ENCODE measurements at regions not wholly inside any gene's neighbourhood (a gene's known extent, or its start where the extent isn't known, plus 50 kb on each side); places are given as distances from the start of the nearest gene placed in this dataset.
"Not testable (repeated sequence)": the region's sequence is repeated elsewhere in the genome, so short reads cannot be mapped to it uniquely, and the experiment has no call there.

- no peak for DNase-seq (ENCODE audit: low spot score)
Observed at GRCh38 chr6:121691126-121691551, 255.7 kb downstream of the GJA1 start.

- no peak for DNase-seq (ENCODE audit: low spot score)
Observed at GRCh38 chr6:121694389-121694788, 258.9 kb downstream of the GJA1 start.

- DNase-seq (ENCODE audit: low spot score), result no peak
Observed at GRCh38 chr6:121694801-121695251, 259.4 kb downstream of the GJA1 start.

- DNase-seq (ENCODE audit: low spot score), result no peak
Observed at GRCh38 chr6:121695329-121695728, 259.9 kb downstream of the GJA1 start.

- DNase-seq (ENCODE audit: low spot score), result no peak
Observed at GRCh38 chr6:121697921-121698320, 262.5 kb downstream of the GJA1 start.

- no peak for DNase-seq (ENCODE audit: low spot score)
Observed at GRCh38 chr6:121698617-121699016, 263.2 kb downstream of the GJA1 start.

GRCh38 chr6:121703129-121703528 is 267.7 kb downstream of the GJA1 start:
- not testable (repeated sequence) for DNase-seq (ENCODE audit: low spot score)

GRCh38 chr6:121711472-121711871 is 276.0 kb downstream of the GJA1 start:
- no peak for DNase-seq (ENCODE audit: low spot score)

- no peak for DNase-seq (ENCODE audit: low spot score)
Observed at GRCh38 chr6:121717686-121718085, 282.2 kb downstream of the GJA1 start.

- DNase-seq (ENCODE audit: low spot score), result not testable (repeated sequence)
Observed at GRCh38 chr6:121720867-121721266, 285.4 kb downstream of the GJA1 start.

- no peak for DNase-seq (ENCODE audit: low spot score)
Observed at GRCh38 chr6:121723623-121724022, 288.2 kb downstream of the GJA1 start.

GRCh38 chr6:121724576-121724975 is 289.1 kb downstream of the GJA1 start:
- no peak for DNase-seq (ENCODE audit: low spot score)

GRCh38 chr6:121726596-121726995 is 291.1 kb downstream of the GJA1 start:
- DNase-seq (ENCODE audit: low spot score), result no peak

GRCh38 chr6:121730616-121731015 is 295.2 kb downstream of the GJA1 start:
- no peak for DNase-seq (ENCODE audit: low spot score)

GRCh38 chr6:121731381-121731780 is 295.9 kb downstream of the GJA1 start:
- no peak for DNase-seq (ENCODE audit: low spot score)

GRCh38 chr6:121732641-121733040 is 297.2 kb downstream of the GJA1 start:
- no peak for DNase-seq (ENCODE audit: low spot score)

GRCh38 chr6:121733234-121733633 is 297.8 kb downstream of the GJA1 start:
- no peak for DNase-seq (ENCODE audit: low spot score)

- not testable (repeated sequence) for DNase-seq (ENCODE audit: low spot score)
Observed at GRCh38 chr6:121740188-121740587, 304.7 kb downstream of the GJA1 start.

GRCh38 chr6:121743691-121744090 is 308.2 kb downstream of the GJA1 start:
- DNase-seq (ENCODE audit: low spot score), result no peak

- DNase-seq (ENCODE audit: low spot score), result no peak
Observed at GRCh38 chr6:121748376-121748775, 312.9 kb downstream of the GJA1 start.

GRCh38 chr6:121748850-121749249 is 313.4 kb downstream of the GJA1 start:
- DNase-seq (ENCODE audit: low spot score), result no peak

GRCh38 chr6:121755485-121755884 is 320.0 kb downstream of the GJA1 start:
- no peak for DNase-seq (ENCODE audit: low spot score)

- DNase-seq (ENCODE audit: low spot score), result no peak
Observed at GRCh38 chr6:121756666-121757065, 321.2 kb downstream of the GJA1 start.

GRCh38 chr6:121759370-121759769 is 323.9 kb downstream of the GJA1 start:
- DNase-seq (ENCODE audit: low spot score), result no peak

- no peak for DNase-seq (ENCODE audit: low spot score)
Observed at GRCh38 chr6:121760191-121760590, 324.7 kb downstream of the GJA1 start.
